Endothelial cell of umbilical vein (primary cell): ENCODE measurements at regions not wholly inside any gene's neighbourhood (a gene's known extent, or its start where the extent isn't known, plus 50 kb on each side); places are given as distances from the start of the nearest gene placed in this dataset.

ENCODE experiments used
- BruUV-seq: library from RNA; stranded (reverse); fragments of 400-500 nt; replicated peaks from 2 replicates; lab custom pipeline; 2021; lab: Mats Ljungman, UMichigan
- CTCF ChIA-PET: fragments of 300-600, 350-600 bp; sonication (Branson Sonifier 250); formaldehyde crosslinking; loops from one replicate; lab custom pipeline; 2021; ENCODE audit warnings: antibody characterized with exemption, inconsistent platforms; lab: Charles Lee
- POLR2A ChIA-PET: fragments of 300-600, 350-600 bp; sonication (Branson Sonifier 250); formaldehyde crosslinking; loops from one replicate; lab custom pipeline; 2021; ENCODE audit warnings: antibody characterized with exemption, inconsistent platforms; lab: Charles Lee
- DNase-seq: peaks from one replicate; pipeline ENCODE4 v3.0.0-alpha.2; 2011; ENCODE audit warnings: low read depth, low spot score
- FAIRE-seq: peaks from 2 replicates; lab custom pipeline; 2011; peaks lifted over from hg19 to GRCh38; lab: Jason Lieb, UNC
- H2AFZ ChIP-seq: 2 replicates; pipeline ENCODE4 v1.6.0; 2012; ENCODE audit warnings: low read depth, low read length, control low read depth, inconsistent platforms
- H3K27ac ChIP-seq: 2 replicates; pipeline ENCODE4 v1.5.1; 2011; ENCODE audit warnings: low read depth, mild to moderate bottlenecking, control low read depth, low read length, moderate library complexity; ENCODE audit not compliant: insufficient read depth
- H3K27me3 ChIP-seq, 2 experiments: 2 replicates each; pipeline versions ENCODE4 v1.6.0 to v1.6.1; 2011; ENCODE audit warnings: low read length in 2 of 2, mixed read lengths in 1 of 2; ENCODE audit not compliant: control insufficient read depth in 2 of 2, insufficient read depth in 2 of 2
- H3K36me3 ChIP-seq, 2 experiments: 2 replicates in 1 of 2; 3 replicates in 1 of 2; pipeline ENCODE4 v1.5.1; 2011; ENCODE audit warnings: low read length in 2 of 2, mild to moderate bottlenecking in 1 of 2, moderate library complexity in 1 of 2; ENCODE audit not compliant: control insufficient read depth in 2 of 2, insufficient read depth in 2 of 2; ENCODE audit errors: extremely low read depth in 1 of 2
- H3K4me1 ChIP-seq: 3 replicates; pipeline ENCODE4 v1.5.1; 2011; ENCODE audit warnings: mild to moderate bottlenecking, low read length; ENCODE audit not compliant: control insufficient read depth, insufficient read depth; ENCODE audit errors: extremely low read depth
- H3K4me2 ChIP-seq: 2 replicates; pipeline ENCODE4 v1.6.1; 2011; ENCODE audit warnings: low read length, control low read depth, mixed read lengths; ENCODE audit not compliant: insufficient read depth
- H3K4me3 ChIP-seq, 3 experiments: fragments of 200-600 bp in 1 of 3; sonication (generic), shearing (Covaris generic) in 1 of 3; replicated peaks in 1 of 3; 2 replicates each; pipeline ENCODE4 v1.5.1; 2011 to 2016; ENCODE audit warnings: control low read depth in 3 of 3, low read length in 3 of 3, mild to moderate bottlenecking in 2 of 3, inconsistent platforms in 1 of 3, low read depth in 1 of 3, moderate library complexity in 1 of 3; ENCODE audit not compliant: insufficient read depth in 1 of 3
- H3K79me2 ChIP-seq: 2 replicates; pipeline ENCODE4 v1.6.0; 2012; ENCODE audit warnings: low read length, inconsistent platforms; ENCODE audit not compliant: control insufficient read depth, insufficient read depth
- H3K9ac ChIP-seq: replicated peaks from 2 replicates; pipeline ENCODE3; 2011; ENCODE audit warnings: low read length, control low read depth; ENCODE audit not compliant: insufficient read depth; ENCODE audit errors: extremely low read depth
- H3K9me1 ChIP-seq: replicated peaks from 3 replicates; pipeline ENCODE4 v1.6.0; 2011; ENCODE audit warnings: mild to moderate bottlenecking, low read length; ENCODE audit not compliant: control insufficient read depth, insufficient read depth; ENCODE audit errors: extremely low read depth
- H3K9me3 ChIP-seq: replicated peaks from 2 replicates; pipeline ENCODE4 v1.5.1; 2012; ENCODE audit warnings: low read length, inconsistent platforms; ENCODE audit not compliant: control insufficient read depth, insufficient read depth
- H4K20me1 ChIP-seq: replicated peaks from 2 replicates; pipeline ENCODE3; 2011; ENCODE audit warnings: mild to moderate bottlenecking, low read length; ENCODE audit not compliant: control insufficient read depth, insufficient read depth; ENCODE audit errors: extremely low read depth
- CTCF ChIP-seq, 2 donors: IDR thresholded peaks; 1 replicate in 1 of 2; 2 replicates in 1 of 2; pipeline ENCODE4 v1.5.1; 2011; ENCODE audit warnings: low read length in 2 of 2, mild to moderate bottlenecking in 2 of 2, moderate library complexity in 2 of 2, control low read depth in 1 of 2, inconsistent platforms in 1 of 2, low read depth in 1 of 2; ENCODE audit not compliant: insufficient read depth in 1 of 2; ENCODE audit errors: extremely low read depth in 1 of 2
- EZH2 ChIP-seq: IDR thresholded peaks from 2 replicates; pipeline ENCODE4 v1.6.1; 2012; ENCODE audit warnings: borderline replicate concordance, low read depth, mild to moderate bottlenecking, moderate library complexity, low read length, inconsistent platforms; ENCODE audit not compliant: severe bottlenecking
- FOS ChIP-seq: IDR thresholded peaks from 2 replicates; pipeline ENCODE4 v1.6.1; 2011; ENCODE audit warnings: mild to moderate bottlenecking, low read length, moderate library complexity, borderline replicate concordance; ENCODE audit not compliant: insufficient read depth
- GATA2 ChIP-seq: IDR thresholded peaks from 2 replicates; pipeline ENCODE4 v1.7.0; 2011; ENCODE audit warnings: low read depth, mild to moderate bottlenecking, moderate library complexity, mixed read lengths, low read length; ENCODE audit not compliant: insufficient read length, insufficient read depth
- JUN ChIP-seq: IDR thresholded peaks from 2 replicates; pipeline ENCODE4 v1.6.1; 2011; ENCODE audit warnings: borderline replicate concordance, low read depth; ENCODE audit not compliant: insufficient read length, insufficient read depth
- MAX ChIP-seq: IDR thresholded peaks from 2 replicates; pipeline ENCODE4 v1.6.1; 2011; ENCODE audit not compliant: insufficient read depth, insufficient read length
- MYC ChIP-seq: IDR thresholded peaks from one replicate; pipeline ENCODE4 v1.6.1; 2011; ENCODE audit warnings: mild to moderate bottlenecking, low read depth, low read length
- POLR2A ChIP-seq: IDR thresholded peaks from 2 replicates; pipeline ENCODE4 v1.6.1; 2012; ENCODE audit warnings: low read depth, mild to moderate bottlenecking, control low read depth, low read length
- POLR2AphosphoS5 ChIP-seq: IDR thresholded peaks from 2 replicates; pipeline ENCODE4 v1.6.1; 2012; ENCODE audit warnings: low read depth, mild to moderate bottlenecking, control low read depth, low read length, moderate library complexity; ENCODE audit not compliant: insufficient read depth
- dilution Hi-C: fragments of 300-500 bp; cut with MboI; formaldehyde crosslinking; loops from one replicate; pipeline ENCODE4 v1.15.0; 2019; ENCODE audit warnings: low sequenced_read_pairs; ENCODE audit not compliant: extremely low pct_ligation_motif_present
- intact Hi-C: fragments of 100-400 bp; cut with micrococcal nuclease; formaldehyde crosslinking; loops from one replicate; pipeline ENCODE4 v1.10.0; 2022

- no peak for TF ChIP-seq JUN
- no peak for TF ChIP-seq MYC
- TF ChIP-seq CTCF (IDR thresholded peaks at IDR 0.05; ENCODE audit: extremely low read depth in 1 of 2, insufficient read depth in 1 of 2, low read depth in 1 of 2, low read length in 2 of 2) = no peak
- no peak for TF ChIP-seq EZH2
- no peak for TF ChIP-seq POLR2AphosphoS5
- no peak for TF ChIP-seq FOS
- TF ChIP-seq GATA2 = no peak
- TF ChIP-seq MAX = no peak
- TF ChIP-seq POLR2A = no peak
- H3K4me2 ChIP-seq = peak overlapping the region; percentile 34
- no peaks in the 10 kb centered on the region for H3K36me3 ChIP-seq
- no peak overlapping the region for H3K9ac ChIP-seq
- no peaks in the 10 kb centered on the region for H4K20me1 ChIP-seq
- no peaks in the 10 kb centered on the region for H3K79me2 ChIP-seq
- intact Hi-C loops (loop anchor here (2.0 to 10.0 kb wide), 2 partner anchors 39 to 365 kb away; no protein-coding TSS in a partner anchor), dilution Hi-C loops (no loop called here)
- CTCF ChIA-PET = no interaction called here
- no TSS peak for BruUV-seq
- no peak for DNase-seq
- POLR2A ChIA-PET = no interaction called here
- no peak overlapping the region for H3K4me3 ChIP-seq
- no peaks in the 10 kb centered on the region for H3K9me1 ChIP-seq
- no peaks in the 10 kb centered on the region for H3K9me3 ChIP-seq
- no peak overlapping the region for H3K27ac ChIP-seq
- H2AFZ ChIP-seq = no peak overlapping the region
- no peak for FAIRE-seq
- no peaks in the 10 kb centered on the region for H3K27me3 ChIP-seq
- H3K4me1 ChIP-seq = peaks cover 24% of the 10 kb centered on the region
These were observed 187.1 kb upstream of the PHACTR1 start for GRCh38 chr6:12529364-12530019.
